ENCODE measurements at regions not wholly inside any gene's neighbourhood (a gene's known extent, or its start where the extent isn't known, plus 50 kb on each side); places are given as distances from the start of the nearest gene placed in this dataset.
"Not testable (repeated sequence)": the region's sequence is repeated elsewhere in the genome, so short reads cannot be mapped to it uniquely, and the experiment has no call there.

GRCh38 chr6:144675231-144675861 lies 390.2 kb downstream of the UTRN start (continued):
- TF ChIP-seq HMGXB4 (CRISPR knock-in tag; IDR thresholded peaks at IDR 0.05): no peak
- TF ChIP-seq, protein P1, sequence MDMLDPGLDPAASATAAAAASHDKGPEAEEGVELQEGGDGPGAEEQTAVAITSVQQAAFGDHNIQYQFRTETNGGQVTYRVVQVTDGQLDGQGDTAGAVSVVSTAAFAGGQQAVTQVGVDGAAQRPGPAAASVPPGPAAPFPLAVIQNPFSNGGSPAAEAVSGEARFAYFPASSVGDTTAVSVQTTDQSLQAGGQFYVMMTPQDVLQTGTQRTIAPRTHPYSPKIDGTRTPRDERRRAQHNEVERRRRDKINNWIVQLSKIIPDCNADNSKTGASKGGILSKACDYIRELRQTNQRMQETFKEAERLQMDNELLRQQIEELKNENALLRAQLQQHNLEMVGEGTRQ (CRISPR knock-in tag; IDR thresholded peaks at IDR 0.05): no peak
- TF ChIP-seq, protein P2, sequence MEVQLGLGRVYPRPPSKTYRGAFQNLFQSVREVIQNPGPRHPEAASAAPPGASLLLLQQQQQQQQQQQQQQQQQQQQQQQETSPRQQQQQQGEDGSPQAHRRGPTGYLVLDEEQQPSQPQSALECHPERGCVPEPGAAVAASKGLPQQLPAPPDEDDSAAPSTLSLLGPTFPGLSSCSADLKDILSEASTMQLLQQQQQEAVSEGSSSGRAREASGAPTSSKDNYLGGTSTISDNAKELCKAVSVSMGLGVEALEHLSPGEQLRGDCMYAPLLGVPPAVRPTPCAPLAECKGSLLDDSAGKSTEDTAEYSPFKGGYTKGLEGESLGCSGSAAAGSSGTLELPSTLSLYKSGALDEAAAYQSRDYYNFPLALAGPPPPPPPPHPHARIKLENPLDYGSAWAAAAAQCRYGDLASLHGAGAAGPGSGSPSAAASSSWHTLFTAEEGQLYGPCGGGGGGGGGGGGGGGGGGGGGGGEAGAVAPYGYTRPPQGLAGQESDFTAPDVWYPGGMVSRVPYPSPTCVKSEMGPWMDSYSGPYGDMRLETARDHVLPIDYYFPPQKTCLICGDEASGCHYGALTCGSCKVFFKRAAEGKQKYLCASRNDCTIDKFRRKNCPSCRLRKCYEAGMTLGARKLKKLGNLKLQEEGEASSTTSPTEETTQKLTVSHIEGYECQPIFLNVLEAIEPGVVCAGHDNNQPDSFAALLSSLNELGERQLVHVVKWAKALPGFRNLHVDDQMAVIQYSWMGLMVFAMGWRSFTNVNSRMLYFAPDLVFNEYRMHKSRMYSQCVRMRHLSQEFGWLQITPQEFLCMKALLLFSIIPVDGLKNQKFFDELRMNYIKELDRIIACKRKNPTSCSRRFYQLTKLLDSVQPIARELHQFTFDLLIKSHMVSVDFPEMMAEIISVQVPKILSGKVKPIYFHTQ (CRISPR knock-in tag; IDR thresholded peaks at IDR 0.05): no peak
- no peak for TF ChIP-seq ZNF232 (CRISPR knock-in tag; IDR thresholded peaks at IDR 0.05)
- no peak for TF ChIP-seq RORB (CRISPR knock-in tag; IDR thresholded peaks at IDR 0.05)
- no peak for TF ChIP-seq CBFB (CRISPR knock-in tag; IDR thresholded peaks at IDR 0.05; ENCODE audit: low read depth)

GRCh38 chr6:144676310-144676709 lies 391.2 kb downstream of the UTRN start:
- Mint-ChIP-seq H3K9me3 (peaks cover 40% of the 10 kb centered on the region), H3K36me3 (peaks cover 48% of the 10 kb centered on the region)
- H3K27ac Mint-ChIP-seq; H3K4me3 Mint-ChIP-seq; CTCF ChIA-PET; ATAC-seq; H3K4me1 Mint-ChIP-seq; POLR2A ChIA-PET; H3K27me3 Mint-ChIP-seq (ENCODE audit: low read depth); DNase-seq (ENCODE audit: low spot score): not testable (repeated sequence)

- DNase-seq (ENCODE audit: low spot score); CTCF ChIA-PET; H3K27ac Mint-ChIP-seq; POLR2A ChIA-PET; H3K4me3 Mint-ChIP-seq; H3K4me1 Mint-ChIP-seq; H3K27me3 Mint-ChIP-seq (ENCODE audit: low read depth); ATAC-seq: not testable (repeated sequence)
- H3K9me3 Mint-ChIP-seq: peaks cover 31% of the 10 kb centered on the region
- peaks cover 44% of the 10 kb centered on the region for H3K36me3 Mint-ChIP-seq
Observed at GRCh38 chr6:144677263-144677662, 392.1 kb downstream of the UTRN start.

- H3K4me1 Mint-ChIP-seq: peaks cover 6% of the 10 kb centered on the region
- POLR2A ChIA-PET: interaction anchor here (0.5 kb wide), 1 partner anchor 624 kb away, joined by 3 read pairs; no protein-coding TSS in a partner anchor
- ATAC-seq: no peak
- no peak overlapping the region for H3K27ac Mint-ChIP-seq
- peaks cover 42% of the 10 kb centered on the region for H3K36me3 Mint-ChIP-seq
- H3K4me3 Mint-ChIP-seq: no peak overlapping the region
- no peak for DNase-seq (ENCODE audit: low spot score)
- peaks cover 18% of the 10 kb centered on the region for H3K9me3 Mint-ChIP-seq
- CTCF ChIA-PET: no interaction called here
- no peaks in the 10 kb centered on the region for H3K27me3 Mint-ChIP-seq (ENCODE audit: low read depth)
- TF ChIP-seq, protein P3, sequence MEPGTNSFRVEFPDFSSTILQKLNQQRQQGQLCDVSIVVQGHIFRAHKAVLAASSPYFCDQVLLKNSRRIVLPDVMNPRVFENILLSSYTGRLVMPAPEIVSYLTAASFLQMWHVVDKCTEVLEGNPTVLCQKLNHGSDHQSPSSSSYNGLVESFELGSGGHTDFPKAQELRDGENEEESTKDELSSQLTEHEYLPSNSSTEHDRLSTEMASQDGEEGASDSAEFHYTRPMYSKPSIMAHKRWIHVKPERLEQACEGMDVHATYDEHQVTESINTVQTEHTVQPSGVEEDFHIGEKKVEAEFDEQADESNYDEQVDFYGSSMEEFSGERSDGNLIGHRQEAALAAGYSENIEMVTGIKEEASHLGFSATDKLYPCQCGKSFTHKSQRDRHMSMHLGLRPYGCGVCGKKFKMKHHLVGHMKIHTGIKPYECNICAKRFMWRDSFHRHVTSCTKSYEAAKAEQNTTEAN (CRISPR knock-in tag; IDR thresholded peaks at IDR 0.05): no peak
Observed at GRCh38 chr6:144678844-144679243, 393.7 kb downstream of the UTRN start.

- H3K4me1 Mint-ChIP-seq: 0 out of 2 replicates have a peak, but pooled peaks cover under 1% of the 10 kb centered on the region
- TF ChIP-seq, protein P3 (CRISPR knock-in tag; IDR thresholded peaks at IDR 0.05): no peak
- TF ChIP-seq TCF7 (CRISPR knock-in tag; IDR thresholded peaks at IDR 0.05; ENCODE audit: low read depth): no peak
- H3K27ac Mint-ChIP-seq: no peak overlapping the region
- no peaks in the 10 kb centered on the region for H3K27me3 Mint-ChIP-seq (ENCODE audit: low read depth)
- POLR2A ChIA-PET: no interaction called here
- peaks cover 48% of the 10 kb centered on the region for H3K36me3 Mint-ChIP-seq
- CTCF ChIA-PET: no interaction called here
- ATAC-seq (no peak), DNase-seq (ENCODE audit: low spot score) (no peak)
- H3K9me3 Mint-ChIP-seq: peaks cover 17% of the 10 kb centered on the region
- no peak overlapping the region for H3K4me3 Mint-ChIP-seq
Observed at GRCh38 chr6:144681334-144681733, 396.2 kb downstream of the UTRN start.

Data from WTC11 (cell line).